ACC112 (cell line): ENCODE measurements at regions not wholly inside any gene's neighbourhood (a gene's known extent, or its start where the extent isn't known, plus 50 kb on each side); places are given as distances from the start of the nearest gene placed in this dataset.

Experiments used
- H2AFZ ChIP-seq: fragments of 200-600 bp; sonication (generic); one replicate; pipeline ENCODE4 v1.6.0; 2017; ENCODE audit warnings: antibody characterized with exemption, low read length; ENCODE audit not compliant: unreplicated experiment
- H3K27ac ChIP-seq: fragments of 200-600 bp; sonication (generic); 2 replicates; pipeline ENCODE4 v1.5.1; 2014; ENCODE audit warnings: low read depth, mild to moderate bottlenecking, antibody characterized with exemption, low read length, moderate library complexity
- H3K27me3 ChIP-seq: fragments of 200-600 bp; sonication (generic); 2 replicates; pipeline ENCODE4 v1.6.1; 2014; ENCODE audit warnings: mild to moderate bottlenecking, antibody characterized with exemption, low read length, moderate library complexity, mixed read lengths; ENCODE audit not compliant: insufficient read depth
- H3K36me3 ChIP-seq: fragments of 200-600 bp; sonication (generic); 2 replicates; pipeline ENCODE4 v1.6.1; 2016; ENCODE audit warnings: mild to moderate bottlenecking, antibody characterized with exemption, low read length, moderate library complexity, mixed read lengths; ENCODE audit not compliant: insufficient read depth
- H3K4me1 ChIP-seq: fragments of 200-600 bp; sonication (generic); one replicate; pipeline ENCODE4 v1.6.1; 2016; ENCODE audit warnings: low read length, mixed read lengths; ENCODE audit not compliant: insufficient read depth, unreplicated experiment, control insufficient read depth
- H3K4me3 ChIP-seq: fragments of 200-600 bp; sonication (generic); 2 replicates; pipeline ENCODE4 v1.5.1; 2014; ENCODE audit warnings: mild to moderate bottlenecking, low read depth, low read length
- H3K79me2 ChIP-seq: fragments of 200-600 bp; sonication (generic); one replicate; pipeline ENCODE4 v1.6.0; 2016; ENCODE audit warnings: low read length; ENCODE audit not compliant: control insufficient read depth, unreplicated experiment, insufficient read depth

DNA sequence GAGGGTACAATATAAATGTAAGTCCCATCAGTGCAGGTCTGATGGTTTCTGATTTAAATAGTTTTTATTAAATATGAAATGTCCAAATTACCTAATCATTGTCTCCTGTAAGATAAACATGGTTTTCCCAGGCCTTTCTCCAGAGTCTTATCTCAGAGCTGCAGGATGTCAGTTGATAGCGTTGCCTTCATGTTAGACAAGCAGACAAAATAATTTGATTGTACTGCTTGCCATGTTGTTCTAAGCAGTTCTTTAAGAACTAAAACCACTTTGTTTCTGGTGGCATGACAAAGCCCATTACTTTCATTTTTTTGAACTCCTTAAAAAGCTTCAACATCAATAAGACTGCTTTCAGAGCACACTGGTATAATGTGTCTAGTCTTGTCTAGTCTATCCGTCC lies 1073.5 kb downstream of the MAT2B start:
- no peaks in the 10 kb centered on the region for H3K79me2 ChIP-seq
- no peaks in the 10 kb centered on the region for H3K4me1 ChIP-seq
- no peak overlapping the region for H2AFZ ChIP-seq
- H3K36me3 ChIP-seq, result no peaks in the 10 kb centered on the region
- H3K27me3 ChIP-seq, result no peaks in the 10 kb centered on the region
- no peak overlapping the region for H3K27ac ChIP-seq
- H3K4me3 ChIP-seq, result no peak overlapping the region

GRCh38 chr5:164580155-164580554 lies 1074.7 kb downstream of the MAT2B start:
- H2AFZ ChIP-seq, result no peak overlapping the region
- no peaks in the 10 kb centered on the region for H3K36me3 ChIP-seq

GRCh38 chr5:164581889-164582288 lies 1076.5 kb downstream of the MAT2B start:
- Histone ChIP-seq H3K4me1 (no peaks in the 10 kb centered on the region), H3K27ac (no peak overlapping the region), H3K4me3 (no peak overlapping the region), H3K36me3 (no peaks in the 10 kb centered on the region), H2AFZ (no peak overlapping the region), H3K27me3 (no peaks in the 10 kb centered on the region), H3K79me2 (no peaks in the 10 kb centered on the region)

More at GRCh38 chr5:164580155-164580554, 1074.7 kb downstream of the MAT2B start:
- Histone ChIP-seq H3K4me1 (no peaks in the 10 kb centered on the region), H3K4me3 (no peak overlapping the region), H3K27ac (no peak overlapping the region), H3K79me2 (no peaks in the 10 kb centered on the region), H3K27me3 (no peaks in the 10 kb centered on the region)

DNA sequence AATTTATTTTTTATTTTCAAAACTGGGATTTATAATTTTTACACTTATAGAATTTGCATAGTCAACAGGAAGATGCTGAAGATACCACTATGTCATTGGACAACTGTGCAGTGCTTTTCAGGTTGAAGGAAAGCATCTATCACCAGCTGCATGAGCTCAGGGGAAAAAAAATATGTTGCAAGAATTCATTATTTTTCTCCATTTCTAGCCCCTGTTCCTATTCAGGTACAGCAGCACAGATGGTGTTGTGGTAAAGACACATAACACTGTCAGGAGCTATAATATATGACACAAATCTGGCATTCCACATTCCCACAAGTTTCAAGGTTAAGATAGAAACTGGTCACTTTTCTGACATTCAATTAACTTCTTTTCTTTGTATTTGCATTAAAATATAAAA lies 1088.6 kb downstream of the MAT2B start:
- no peak overlapping the region for H2AFZ ChIP-seq
- no peak overlapping the region for H3K27ac ChIP-seq
- no peaks in the 10 kb centered on the region for H3K79me2 ChIP-seq
- no peaks in the 10 kb centered on the region for H3K36me3 ChIP-seq
- no peak overlapping the region for H3K4me3 ChIP-seq
- no peaks in the 10 kb centered on the region for H3K4me1 ChIP-seq
- no peaks in the 10 kb centered on the region for H3K27me3 ChIP-seq

- peaks cover 12% of the 10 kb centered on the region for H3K4me1 ChIP-seq
- no peak overlapping the region for H3K4me3 ChIP-seq
These were observed 1092.0 kb downstream of the MAT2B start for GRCh38 chr5:164597293-164597900.

DNA sequence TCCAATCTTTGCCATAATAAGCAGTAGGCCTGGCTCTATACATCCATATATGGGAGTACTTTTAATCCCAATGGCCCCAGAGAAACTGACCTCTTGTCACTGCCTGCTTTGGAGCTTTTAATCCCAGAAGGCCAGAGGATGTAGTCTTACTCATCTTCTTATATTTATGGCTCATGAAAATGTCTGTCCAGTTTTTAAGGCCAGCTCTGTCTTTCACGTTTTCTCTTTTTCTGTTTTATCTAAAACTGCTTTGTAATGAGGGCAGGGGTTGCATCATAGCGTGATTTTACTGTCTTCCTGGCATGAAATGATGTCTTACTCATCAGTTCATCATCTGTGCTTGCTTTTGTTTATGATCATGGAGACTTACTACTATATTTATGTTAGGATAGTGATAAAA lies 1094.9 kb downstream of the MAT2B start:
- Histone ChIP-seq H3K27ac (peak overlapping the region; percentile 90), H3K27me3 (no peaks in the 10 kb centered on the region), H3K4me1 (peaks cover 12% of the 10 kb centered on the region), H3K36me3 (no peaks in the 10 kb centered on the region), H3K79me2 (no peaks in the 10 kb centered on the region), H3K4me3 (no peak overlapping the region), H2AFZ (peak overlapping the region; percentile 91)

More at GRCh38 chr5:164597293-164597900, 1092.0 kb downstream of the MAT2B start:
- Histone ChIP-seq H3K27me3 (no peaks in the 10 kb centered on the region), H3K27ac (no peak overlapping the region), H3K36me3 (no peaks in the 10 kb centered on the region), H2AFZ (no peak overlapping the region), H3K79me2 (no peaks in the 10 kb centered on the region)

DNA sequence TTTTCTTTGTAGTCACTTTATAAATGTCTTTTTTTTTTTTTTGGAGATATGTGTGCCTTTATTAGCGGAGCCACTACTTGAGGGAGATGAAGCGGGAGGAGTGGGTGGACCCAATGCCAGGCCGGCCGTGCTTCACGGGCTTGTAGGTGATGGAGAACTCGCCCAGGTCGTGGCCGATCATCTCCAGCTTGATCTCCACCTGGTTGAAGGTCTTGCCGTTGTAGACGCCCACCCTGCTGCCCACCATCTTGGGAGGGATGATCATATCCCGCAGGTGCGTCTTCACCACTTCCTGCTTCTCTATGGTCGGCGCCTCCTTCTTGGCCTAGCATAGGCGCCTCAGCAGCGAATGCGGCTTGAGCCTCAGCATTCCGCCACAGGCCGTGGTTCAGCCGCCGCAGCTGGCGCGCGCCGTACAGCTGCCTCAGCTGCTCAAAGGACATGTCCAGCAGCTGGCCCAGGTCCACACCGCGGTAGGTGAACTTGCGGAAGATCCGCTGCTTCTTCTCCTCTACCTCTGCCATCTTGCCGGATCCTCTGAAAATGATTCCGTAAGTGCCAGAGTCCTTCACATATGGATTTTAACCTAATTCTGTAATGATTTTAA lies 1095.6 kb downstream of the MAT2B start:
- H3K27me3 ChIP-seq, result no peaks in the 10 kb centered on the region
- peaks cover 12% of the 10 kb centered on the region for H3K4me1 ChIP-seq
- no peak overlapping the region for H2AFZ ChIP-seq
- peak overlapping the region; percentile 90 for H3K27ac ChIP-seq
- H3K36me3 ChIP-seq, result no peaks in the 10 kb centered on the region
- H3K4me3 ChIP-seq, result no peak overlapping the region
- H3K79me2 ChIP-seq, result no peaks in the 10 kb centered on the region

- no peak overlapping the region for H3K4me3 ChIP-seq
- no peak overlapping the region for H2AFZ ChIP-seq
- H3K27me3 ChIP-seq, result no peaks in the 10 kb centered on the region
- H3K79me2 ChIP-seq, result no peaks in the 10 kb centered on the region
- no peaks in the 10 kb centered on the region for H3K4me1 ChIP-seq
- H3K27ac ChIP-seq, result no peak overlapping the region
- no peaks in the 10 kb centered on the region for H3K36me3 ChIP-seq
These were observed 1103.1 kb downstream of the MAT2B start for GRCh38 chr5:164608507-164608906.

DNA sequence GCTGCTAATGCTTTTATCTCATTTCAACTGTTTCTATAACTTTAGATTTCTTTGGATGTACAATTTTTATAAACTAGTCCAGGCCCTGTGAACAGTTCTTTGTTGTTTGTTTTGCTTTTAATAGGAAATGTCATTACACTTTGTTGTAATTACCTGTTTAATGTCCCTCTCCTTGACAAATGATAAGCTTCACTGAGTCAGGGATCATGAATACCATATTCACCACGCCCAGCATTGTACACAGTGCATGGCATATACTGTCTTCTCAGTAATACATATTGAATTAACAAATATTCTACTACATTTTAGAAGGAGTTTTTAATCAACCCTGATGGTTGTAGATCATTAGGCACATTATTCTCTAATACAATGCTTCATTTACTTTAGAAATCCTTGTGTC lies 1105.0 kb downstream of the MAT2B start:
- Histone ChIP-seq H3K27ac (no peak overlapping the region), H3K4me1 (no peaks in the 10 kb centered on the region), H3K27me3 (no peaks in the 10 kb centered on the region), H3K4me3 (no peak overlapping the region), H2AFZ (no peak overlapping the region), H3K79me2 (no peaks in the 10 kb centered on the region), H3K36me3 (no peaks in the 10 kb centered on the region)

DNA sequence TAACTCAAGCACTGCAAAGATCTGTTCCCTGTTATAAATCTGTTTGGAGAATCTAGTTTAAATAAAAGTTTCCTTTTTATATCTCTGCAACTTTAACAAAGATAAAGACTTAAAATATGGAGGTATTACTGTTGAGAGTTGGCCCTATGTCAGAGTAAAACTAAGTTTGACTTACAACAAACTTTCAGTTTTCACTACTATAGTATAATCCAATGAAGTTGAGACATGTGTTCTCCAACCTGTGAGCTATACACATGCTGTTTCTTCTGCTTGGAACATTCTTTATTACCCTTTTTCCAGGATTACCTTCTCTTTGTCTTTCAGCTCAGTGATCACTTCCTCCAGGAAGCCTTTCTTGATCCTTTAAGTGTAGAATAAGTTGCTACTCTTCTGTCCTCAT lies 1109.3 kb downstream of the MAT2B start:
- Histone ChIP-seq H3K36me3 (no peaks in the 10 kb centered on the region), H2AFZ (peak overlapping the region; percentile 6), H3K4me1 (peaks cover 3% of the 10 kb centered on the region), H3K27me3 (no peaks in the 10 kb centered on the region), H3K4me3 (no peak overlapping the region), H3K27ac (no peak overlapping the region), H3K79me2 (no peaks in the 10 kb centered on the region)

- Histone ChIP-seq H3K4me3 (no peak overlapping the region), H3K27ac (no peak overlapping the region), H3K79me2 (no peaks in the 10 kb centered on the region), H3K4me1 (peaks cover 3% of the 10 kb centered on the region), H3K27me3 (no peaks in the 10 kb centered on the region), H3K36me3 (no peaks in the 10 kb centered on the region), H2AFZ (no peak overlapping the region)
These were observed 1111.9 kb downstream of the MAT2B start for GRCh38 chr5:164617290-164617689.
